Bronchial epithelial cell (primary cell): ENCODE measurements at regions not wholly inside any gene's neighbourhood (a gene's known extent, or its start where the extent isn't known, plus 50 kb on each side); places are given as distances from the start of the nearest gene placed in this dataset.

Experiments used
- DNase-seq: peaks from one replicate; pipeline ENCODE4 v3.0.0-alpha.2; 2010; ENCODE audit warnings: low read depth
- FAIRE-seq: peaks from 2 replicates; lab custom pipeline; 2011; peaks lifted over from hg19 to GRCh38; lab: Jason Lieb, UNC
- H3K27me3 ChIP-seq: 2 replicates; pipeline ENCODE4 v1.5.1; 2011; ENCODE audit warnings: low read length; ENCODE audit not compliant: control insufficient read depth, insufficient read depth
- H3K36me3 ChIP-seq: 2 replicates; pipeline ENCODE4 v1.5.1; 2011; ENCODE audit warnings: low read length; ENCODE audit not compliant: control insufficient read depth, insufficient read depth
- H3K4me3 ChIP-seq: 2 replicates; pipeline ENCODE4 v1.5.1; 2011; ENCODE audit warnings: mild to moderate bottlenecking, low read depth, low read length, control low read depth
- CTCF ChIP-seq: IDR thresholded peaks from 2 replicates; pipeline ENCODE4 v1.5.1; 2011; ENCODE audit warnings: mild to moderate bottlenecking, moderate library complexity, low read length, control low read depth, inconsistent platforms; ENCODE audit not compliant: insufficient read depth, severe bottlenecking

GRCh38 chr13:34258646-34259386 is 440.9 kb downstream of the RFC3 start:
- Histone ChIP-seq H3K36me3 (no peaks in the 10 kb centered on the region), H3K4me3 (no peak overlapping the region), H3K27me3 (no peaks in the 10 kb centered on the region)
- FAIRE-seq (no peak), DNase-seq (no peak)
- TF ChIP-seq CTCF = no peak

GRCh38 chr13:34263681-34264080 is 445.7 kb downstream of the RFC3 start:
- FAIRE-seq (no peak), DNase-seq (no peak)
- no peaks in the 10 kb centered on the region for H3K36me3 ChIP-seq
- TF ChIP-seq CTCF = no peak
- H3K4me3 ChIP-seq = no peak overlapping the region
- H3K27me3 ChIP-seq = no peaks in the 10 kb centered on the region

DNA sequence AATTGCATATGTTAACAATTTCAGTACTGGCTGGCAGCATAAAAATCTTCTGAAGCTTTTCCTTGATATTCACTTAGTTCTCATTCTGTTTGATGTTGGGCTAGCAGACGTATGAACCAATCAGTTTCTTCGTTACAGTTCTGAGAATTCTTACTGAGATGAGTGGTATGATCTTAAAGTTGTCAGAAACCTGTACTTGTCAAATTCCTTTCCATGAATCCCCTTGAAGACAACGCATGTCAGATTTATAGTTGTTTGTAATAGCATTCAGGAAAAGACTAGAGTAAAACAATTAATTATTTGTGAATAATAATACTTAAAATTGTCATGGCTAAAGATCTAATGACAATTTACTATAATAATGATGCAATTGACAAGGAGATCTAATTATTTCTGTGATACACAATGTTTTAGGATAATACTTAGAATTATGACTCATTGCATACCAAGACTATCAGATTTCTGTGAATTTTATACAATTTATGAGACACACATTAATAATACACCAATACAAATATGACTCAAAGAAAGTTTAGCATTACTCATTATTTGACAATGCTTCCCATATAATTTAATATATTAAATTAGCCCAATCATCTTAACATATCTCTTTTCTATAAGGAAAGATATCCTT is 447.2 kb downstream of the RFC3 start:
- no peaks in the 10 kb centered on the region for H3K27me3 ChIP-seq
- DNase-seq (peak; percentile 89), FAIRE-seq (no peak)
- no peaks in the 10 kb centered on the region for H3K36me3 ChIP-seq
- no peak for TF ChIP-seq CTCF
- H3K4me3 ChIP-seq = no peak overlapping the region

DNA sequence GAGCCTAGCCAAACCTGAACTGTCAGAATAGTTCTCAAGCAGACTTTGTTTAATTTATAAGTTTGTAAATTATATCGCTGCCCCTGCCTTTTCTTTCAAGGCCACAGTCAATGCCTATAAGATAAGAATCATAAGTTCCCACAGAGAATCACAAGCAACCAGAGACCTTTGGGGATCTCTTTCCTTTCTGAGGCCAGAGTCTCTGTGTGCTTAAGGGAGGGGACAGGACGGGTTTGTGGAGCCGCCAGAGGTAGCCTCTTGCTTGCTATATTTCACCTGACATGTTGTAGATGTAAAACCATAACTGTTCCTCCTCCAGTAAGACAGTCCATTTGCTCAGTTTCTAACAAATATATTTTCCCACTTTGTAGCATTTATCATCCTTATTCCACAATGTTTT is 458.8 kb downstream of the RFC3 start:
- no peak for TF ChIP-seq CTCF
- Histone ChIP-seq H3K4me3 (no peak overlapping the region), H3K27me3 (no peaks in the 10 kb centered on the region), H3K36me3 (no peaks in the 10 kb centered on the region)
- DNase-seq (no peak), FAIRE-seq (no peak)

GRCh38 chr13:34277936-34278335 is 460.0 kb downstream of the RFC3 start:
- no peak for DNase-seq
- Histone ChIP-seq H3K4me3 (no peak overlapping the region), H3K27me3 (no peaks in the 10 kb centered on the region), H3K36me3 (no peaks in the 10 kb centered on the region)
- FAIRE-seq = no peak
- no peak for TF ChIP-seq CTCF

GRCh38 chr13:34278780-34279179 is 460.8 kb downstream of the RFC3 start:
- no peak for TF ChIP-seq CTCF
- DNase-seq (no peak), FAIRE-seq (no peak)

More at GRCh38 chr13:34278780-34279179, 460.8 kb downstream of the RFC3 start:
- no peaks in the 10 kb centered on the region for H3K27me3 ChIP-seq
- no peaks in the 10 kb centered on the region for H3K36me3 ChIP-seq
- no peak overlapping the region for H3K4me3 ChIP-seq
